DLD1 (cell line): ENCODE measurements at regions not wholly inside any gene's neighbourhood (a gene's known extent, or its start where the extent isn't known, plus 50 kb on each side); places are given as distances from the start of the nearest gene placed in this dataset.

Source experiments
- in situ Hi-C: cut with HindIII; loops from 2 replicates; pipeline ENCODE4 v1.10.0; 2017; ENCODE audit warnings: low sequenced_read_pairs

- in situ Hi-C loops: no loop called here
Measured at GRCh38 chr6:164337024-164337924, 922.8 kb downstream of the QKI start.

DNA sequence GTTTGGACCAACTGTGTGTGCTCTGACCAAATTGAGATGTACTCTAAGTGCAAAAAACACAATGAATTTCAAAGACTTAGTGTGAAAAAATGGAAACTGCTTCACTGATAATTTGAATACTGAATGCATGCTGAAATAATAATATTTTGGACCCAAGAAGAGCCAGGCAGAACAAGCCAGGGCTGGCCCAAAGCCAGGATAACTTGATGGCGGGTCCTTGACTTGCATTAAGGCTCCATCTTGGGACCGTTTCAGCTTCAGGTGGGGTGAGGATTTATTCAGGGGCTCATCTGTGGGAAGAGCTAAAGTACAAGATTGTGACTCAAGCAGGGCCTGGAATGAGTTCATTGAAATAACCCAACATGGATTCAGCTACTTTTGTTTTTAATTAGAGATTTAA, 921.9 kb downstream of the QKI start:
- in situ Hi-C loops: no loop called here

DNA sequence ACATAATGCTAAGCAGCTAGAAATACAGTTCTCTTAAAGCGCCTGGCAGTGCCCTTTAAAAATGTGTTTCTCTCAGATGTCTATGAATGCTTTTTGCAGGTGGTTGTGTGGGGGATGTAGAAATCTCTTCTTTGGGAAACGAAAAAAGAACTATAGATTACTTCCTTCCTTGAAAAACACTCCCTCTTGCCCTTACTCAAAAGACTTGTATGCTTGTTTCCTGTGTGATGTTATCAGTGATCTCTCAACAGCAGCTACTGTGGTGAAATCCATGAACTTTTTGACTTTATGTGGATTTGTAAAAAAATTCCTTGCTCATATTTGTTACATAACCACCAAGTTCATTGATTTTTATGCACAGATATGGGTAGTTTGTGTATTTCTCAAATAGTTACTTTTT, 916.5 kb downstream of the QKI start:
- in situ Hi-C loops: no loop called here

- in situ Hi-C loops: no loop called here
Measured at GRCh38 chr6:164325168-164325567, 910.6 kb downstream of the QKI start.

DNA sequence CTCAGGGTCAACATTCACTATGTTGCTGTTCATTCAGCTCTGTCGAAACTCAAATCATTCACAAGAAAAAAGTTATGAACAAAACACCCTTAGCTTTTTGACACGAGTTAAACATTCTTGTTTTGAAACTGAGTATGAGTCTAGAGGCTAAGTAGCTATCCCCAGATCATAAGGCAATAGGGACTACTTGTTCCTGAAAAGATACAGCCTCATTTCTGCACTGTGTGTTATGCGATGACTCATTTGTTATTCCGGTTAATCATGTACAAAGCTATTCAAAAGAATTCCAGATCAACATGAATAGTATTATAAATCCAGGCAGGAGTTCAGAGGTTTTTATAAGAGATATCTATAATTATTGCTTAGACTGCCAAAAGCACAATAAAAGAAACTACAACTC, 908.0 kb downstream of the QKI start:
- in situ Hi-C loops: no loop called here

DNA sequence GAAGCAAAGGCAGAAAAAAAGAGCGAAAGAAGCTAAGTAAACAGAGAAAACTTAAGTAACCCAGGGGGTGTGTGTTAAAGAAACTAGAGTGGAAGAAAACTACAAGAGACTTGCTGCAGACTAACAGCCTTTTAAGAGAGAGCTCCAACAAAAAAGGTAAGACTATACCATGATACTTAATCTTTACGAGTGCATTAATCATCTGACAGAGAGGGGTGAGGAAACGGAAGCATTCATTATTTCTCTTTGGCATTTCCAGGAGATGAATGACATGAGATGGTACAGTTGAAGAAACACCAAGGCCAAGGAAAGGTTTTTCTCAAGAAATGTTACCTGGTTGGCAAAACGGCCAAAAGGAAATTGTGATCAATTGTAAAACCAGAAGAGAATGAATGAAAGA, 906.8 kb downstream of the QKI start:
- in situ Hi-C loops: no loop called here

GRCh38 chr6:164315376-164315775, 900.9 kb downstream of the QKI start:
- in situ Hi-C loops: loop anchor here (10.0 kb wide), 1 partner anchor 59 kb away; no protein-coding TSS in a partner anchor

- in situ Hi-C loops: no loop called here
Measured at GRCh38 chr6:164308339-164308738, 893.8 kb downstream of the QKI start.

GRCh38 chr6:164303102-164303964, 888.8 kb downstream of the QKI start:
- in situ Hi-C loops: no loop called here

GRCh38 chr6:164296411-164296810, 881.9 kb downstream of the QKI start:
- in situ Hi-C loops: no loop called here

DNA sequence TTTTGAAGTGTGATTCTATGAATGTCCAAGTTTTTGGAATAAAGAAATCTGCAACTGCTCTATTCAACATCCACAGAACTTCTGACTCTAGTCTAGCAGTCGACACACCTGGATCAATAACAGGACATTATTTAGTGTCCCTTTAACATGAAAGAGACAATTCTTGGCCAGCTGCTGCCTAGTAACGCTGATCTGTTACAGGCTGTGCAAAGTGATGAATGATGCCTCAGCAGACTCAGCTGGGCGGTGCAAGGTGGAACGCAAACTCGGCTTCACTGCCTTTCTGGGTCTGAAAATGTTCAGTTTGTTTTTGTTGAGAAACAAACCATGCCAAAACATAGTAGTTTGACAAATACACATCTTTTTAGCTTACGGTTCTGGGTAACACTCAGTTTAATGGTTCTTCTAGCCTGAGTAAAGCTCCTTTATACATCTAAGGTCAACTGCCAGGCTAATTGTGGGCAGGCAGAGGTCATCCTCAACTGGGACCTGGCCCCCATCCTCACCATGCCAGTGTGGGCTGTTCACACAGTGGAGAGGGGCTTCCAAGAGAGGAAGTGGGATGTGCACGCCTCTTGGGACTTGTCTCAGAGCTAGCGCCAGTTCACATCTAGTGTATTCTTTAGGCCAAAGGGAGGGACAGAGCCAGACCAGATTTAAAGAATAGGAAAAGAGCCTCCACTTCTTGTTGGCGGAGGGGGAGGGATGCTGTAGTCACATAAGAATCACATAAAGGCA, 879.7 kb downstream of the QKI start:
- in situ Hi-C loops: no loop called here

GRCh38 chr6:164291224-164291623, 876.7 kb downstream of the QKI start:
- in situ Hi-C loops: no loop called here

DNA sequence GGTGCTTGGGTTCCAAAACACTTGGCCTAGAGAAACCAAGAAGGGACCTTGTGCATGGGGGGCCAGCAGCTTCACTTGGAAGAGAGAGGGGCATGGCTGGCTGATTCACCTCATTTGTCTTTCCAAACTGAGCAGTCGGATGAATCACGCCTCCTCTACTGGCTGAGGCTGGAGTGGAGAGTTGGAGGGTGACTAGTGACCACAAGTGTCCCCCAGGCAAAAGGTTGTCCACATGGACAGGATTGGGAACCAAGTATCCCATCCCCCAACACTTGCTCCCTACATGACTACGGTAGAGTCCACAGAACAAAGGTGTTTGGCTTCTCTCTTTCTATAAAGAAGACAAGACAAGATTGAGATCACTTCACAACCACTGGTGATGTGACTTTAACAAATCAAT, 875.6 kb downstream of the QKI start:
- in situ Hi-C loops: no loop called here

GRCh38 chr6:164286011-164286410, 871.5 kb downstream of the QKI start:
- in situ Hi-C loops: no loop called here

GRCh38 chr6:164283574-164283973, 869.1 kb downstream of the QKI start:
- in situ Hi-C loops: no loop called here

DNA sequence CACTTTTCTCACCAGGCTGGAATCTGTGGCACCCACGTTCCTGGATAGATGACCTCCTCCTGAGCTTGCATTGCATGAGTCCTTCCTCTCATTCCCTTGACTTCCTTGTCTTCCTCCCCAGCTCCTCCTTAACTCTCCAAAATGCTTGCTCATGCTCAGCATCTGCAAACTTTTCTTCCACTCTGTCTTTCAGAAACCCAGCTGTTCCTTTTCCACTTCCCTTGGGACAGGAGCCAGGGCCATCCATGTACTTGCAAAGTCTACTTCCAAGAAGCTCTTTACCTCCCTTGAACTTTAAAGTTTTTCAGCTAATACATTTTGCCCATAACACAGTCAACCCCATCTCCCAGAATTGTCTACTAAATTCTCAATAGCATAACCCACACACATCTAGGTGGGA, 861.7 kb downstream of the QKI start:
- in situ Hi-C loops: no loop called here

DNA sequence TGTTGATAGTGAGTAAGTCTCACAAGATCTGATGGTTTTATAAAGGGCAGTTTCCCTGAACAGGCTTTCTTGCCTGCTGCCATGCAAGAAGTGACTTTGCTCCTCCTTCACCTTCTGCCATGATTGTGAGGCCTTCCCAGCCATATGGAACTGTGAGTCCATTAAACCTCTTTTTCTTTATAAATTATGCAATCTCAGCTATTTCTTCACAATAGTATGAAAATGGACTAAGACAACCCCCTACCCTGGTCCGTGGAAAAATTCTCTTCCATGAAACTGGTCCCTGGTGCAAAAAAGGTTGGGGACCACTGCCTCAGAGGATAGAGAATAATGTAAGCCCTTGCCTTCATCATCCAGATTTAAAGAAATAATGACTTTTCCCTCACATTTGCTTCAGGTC, 861.3 kb downstream of the QKI start:
- in situ Hi-C loops: no loop called here

DNA sequence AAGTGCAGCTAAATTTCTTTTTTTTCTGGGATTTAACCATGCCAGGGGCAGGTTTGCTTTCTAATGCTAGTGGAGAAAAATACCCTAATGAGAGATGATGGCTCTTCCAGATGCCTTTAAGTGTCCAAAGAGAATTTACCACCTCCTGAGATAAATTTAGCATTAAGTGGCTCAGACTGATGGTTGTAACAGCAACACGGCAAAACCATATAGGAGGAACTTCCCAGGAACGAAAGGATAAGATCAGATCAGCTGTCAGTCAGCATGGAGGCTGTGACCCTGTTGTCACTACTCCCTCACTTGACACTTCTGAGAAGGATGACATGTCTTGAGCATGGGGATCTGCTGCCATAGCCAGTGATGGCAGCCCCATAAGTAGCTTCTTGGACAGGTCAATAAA, 860.0 kb downstream of the QKI start:
- in situ Hi-C loops: no loop called here

- in situ Hi-C loops: no loop called here
Measured at GRCh38 chr6:164273491-164273890, 859.0 kb downstream of the QKI start.

DNA sequence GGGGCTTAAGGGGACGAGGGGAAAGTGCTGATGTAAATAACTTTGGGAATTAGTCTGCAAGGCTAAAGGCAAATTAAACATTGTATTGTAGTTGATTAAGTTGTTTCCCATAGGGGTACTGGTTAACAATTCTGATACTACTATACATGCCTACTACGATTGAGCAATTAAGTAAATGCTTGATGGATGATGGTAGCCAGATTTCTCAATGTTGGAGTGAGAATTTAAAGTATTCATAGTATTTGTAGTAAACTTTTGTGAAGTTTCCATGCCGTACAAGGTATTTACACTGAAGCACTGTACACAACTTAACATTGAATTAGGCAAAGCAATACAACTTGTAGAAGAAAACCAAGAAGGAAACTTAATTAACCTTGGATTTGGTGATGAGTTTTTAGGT, 852.3 kb downstream of the QKI start:
- in situ Hi-C loops: no loop called here

- in situ Hi-C loops: no loop called here
Measured at GRCh38 chr6:164262348-164262747, 847.8 kb downstream of the QKI start.
